OCI-LY1 (cell line): ENCODE measurements at regions not wholly inside any gene's neighbourhood (a gene's known extent, or its start where the extent isn't known, plus 50 kb on each side); places are given as distances from the start of the nearest gene placed in this dataset.
"Not testable (repeated sequence)": the region's sequence is repeated elsewhere in the genome, so short reads cannot be mapped to it uniquely, and the experiment has no call there.

Experiments
- CTCF ChIP-seq: fragments of 200-600 bp; sonication (generic), shearing (Covaris generic); IDR thresholded peaks from 2 replicates; pipeline ENCODE4 v1.5.1; 2017; ENCODE audit warnings: mild to moderate bottlenecking, antibody characterized with exemption, low read length, moderate library complexity, mixed read lengths
- EZH2 ChIP-seq: fragments of 200-600 bp; sonication (generic), shearing (Covaris generic); IDR thresholded peaks from 2 replicates; pipeline ENCODE4 v1.8.0; 2017; ENCODE audit warnings: borderline replicate concordance, mixed run types, mild to moderate bottlenecking, antibody characterized with exemption, low read length, moderate library complexity, mixed read lengths

DNA sequence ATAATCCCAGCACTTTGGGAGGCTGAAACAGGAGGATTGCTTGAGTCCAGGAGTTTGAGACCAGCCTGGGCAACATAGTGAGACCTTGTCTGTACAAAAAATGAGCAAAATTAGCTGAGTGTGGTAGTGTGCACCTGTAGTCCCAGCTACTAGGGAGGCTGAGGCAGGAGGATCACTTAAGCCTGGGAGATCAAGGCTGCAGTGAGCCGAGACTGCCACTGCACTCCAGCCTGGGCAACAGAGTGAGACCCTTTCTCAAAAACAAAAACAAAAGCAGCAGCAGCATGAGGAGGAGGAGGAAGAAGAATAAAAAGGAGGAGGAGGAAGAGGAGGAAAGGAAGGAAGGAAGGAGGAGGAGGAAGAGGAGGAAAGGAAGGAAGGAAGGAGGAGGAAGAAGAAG, 116.5 kb upstream of the TDRD3 start:
- not testable (repeated sequence) for TF ChIP-seq CTCF, EZH2
